EH (cell line): ENCODE measurements at regions not wholly inside any gene's neighbourhood (a gene's known extent, or its start where the extent isn't known, plus 50 kb on each side); places are given as distances from the start of the nearest gene placed in this dataset.

ENCODE experiments used
- DNase-seq: peaks from one replicate; pipeline ENCODE4 v3.0.0-alpha.2; 2015; ENCODE audit warnings: low read depth

GRCh38 chr10:78979938-78980337, 88.8 kb upstream of the ZMIZ1 start:
- DNase-seq, result no peak

DNA sequence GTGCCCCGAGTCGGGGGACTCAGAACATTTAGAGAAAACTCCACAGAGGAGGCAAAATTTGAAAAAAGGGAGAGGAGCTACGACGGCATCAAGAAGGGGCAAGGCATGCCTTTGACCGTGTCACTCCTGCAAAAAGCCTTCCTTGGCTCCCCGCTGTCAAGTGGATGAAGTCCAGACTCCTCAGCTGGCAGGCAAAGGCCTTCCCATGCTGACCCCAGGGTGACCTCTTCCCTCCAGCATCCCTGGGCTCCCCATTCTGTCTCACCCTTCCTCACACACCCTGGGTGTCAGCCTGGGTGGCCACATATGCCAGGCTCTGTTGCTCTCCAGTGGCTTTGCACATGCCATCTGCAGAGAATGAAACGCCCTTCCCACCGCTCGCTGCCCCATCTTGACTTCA, 88.4 kb upstream of the ZMIZ1 start:
- no peak for DNase-seq

GRCh38 chr10:78980815-78981214, 88.0 kb upstream of the ZMIZ1 start:
- DNase-seq, result no peak

- no peak for DNase-seq
These were observed 87.4 kb upstream of the ZMIZ1 start for GRCh38 chr10:78981257-78981969.

GRCh38 chr10:78981970-78982281, 86.8 kb upstream of the ZMIZ1 start:
- DNase-seq, result peak; percentile 66

GRCh38 chr10:78982726-78983125, 86.0 kb upstream of the ZMIZ1 start:
- no peak for DNase-seq

GRCh38 chr10:78983608-78984007, 85.2 kb upstream of the ZMIZ1 start:
- no peak for DNase-seq

DNA sequence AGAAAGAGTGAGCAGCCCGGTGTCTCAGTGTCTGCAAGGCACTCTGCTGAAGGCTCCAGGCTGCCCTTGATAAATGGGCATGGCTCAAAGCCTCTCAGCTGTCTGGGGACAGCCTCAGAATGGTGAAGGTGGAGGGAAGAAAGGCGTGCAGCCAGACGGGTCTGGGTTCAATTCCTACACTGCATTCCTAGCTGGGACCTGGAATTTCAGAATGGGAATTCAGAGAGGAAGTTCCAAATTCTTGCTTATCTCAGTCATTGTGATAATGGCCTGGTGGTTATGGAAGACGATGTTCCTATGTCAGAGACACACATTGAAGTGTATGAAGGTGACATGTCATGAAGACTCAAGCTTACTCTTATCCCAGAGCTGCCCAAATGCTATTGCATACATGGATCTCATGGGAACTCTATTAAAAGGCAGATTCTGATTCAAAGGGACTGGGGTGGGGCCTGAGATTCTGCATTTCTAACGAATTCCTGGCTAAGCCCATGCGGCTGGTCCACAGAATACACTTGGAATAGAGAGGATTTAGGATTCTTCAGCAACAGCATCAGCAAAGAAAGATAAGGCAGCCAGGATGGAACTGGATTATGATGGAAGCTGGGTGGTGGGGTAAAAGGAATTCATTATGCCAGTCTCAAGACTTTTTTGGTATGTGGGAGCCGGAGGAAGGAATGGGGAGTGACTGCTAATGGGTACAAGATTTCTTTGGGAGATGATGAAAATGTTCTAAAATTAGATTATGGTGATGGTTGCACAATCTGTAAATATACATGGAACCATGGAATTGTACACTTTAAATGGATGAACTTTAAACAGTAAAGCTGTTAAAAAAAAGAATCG, 82.6 kb upstream of the ZMIZ1 start:
- peak; percentile 86 for DNase-seq

- DNase-seq, result peak; percentile 78
These were observed 77.6 kb upstream of the ZMIZ1 start for GRCh38 chr10:78991187-78991586.

DNA sequence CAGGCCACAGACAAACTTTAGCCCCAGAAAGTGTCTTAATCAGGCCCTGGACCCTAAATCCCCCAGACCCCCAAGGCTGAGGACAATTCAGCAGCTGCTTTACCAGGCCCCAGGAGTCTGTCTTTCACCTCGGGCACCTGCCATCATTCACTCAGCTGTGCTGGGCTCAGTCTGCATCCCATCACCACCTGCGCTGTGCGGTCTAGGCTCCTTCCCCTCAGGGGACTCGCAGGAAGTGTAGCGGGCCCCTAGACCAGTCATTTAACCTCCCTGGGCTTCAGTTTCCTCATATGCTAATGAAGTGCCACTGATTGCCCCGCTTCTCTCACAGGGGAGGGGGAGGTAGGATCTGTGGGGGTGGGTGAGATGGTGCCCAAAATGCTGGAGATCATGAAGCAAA, 76.4 kb upstream of the ZMIZ1 start:
- DNase-seq, result no peak

DNA sequence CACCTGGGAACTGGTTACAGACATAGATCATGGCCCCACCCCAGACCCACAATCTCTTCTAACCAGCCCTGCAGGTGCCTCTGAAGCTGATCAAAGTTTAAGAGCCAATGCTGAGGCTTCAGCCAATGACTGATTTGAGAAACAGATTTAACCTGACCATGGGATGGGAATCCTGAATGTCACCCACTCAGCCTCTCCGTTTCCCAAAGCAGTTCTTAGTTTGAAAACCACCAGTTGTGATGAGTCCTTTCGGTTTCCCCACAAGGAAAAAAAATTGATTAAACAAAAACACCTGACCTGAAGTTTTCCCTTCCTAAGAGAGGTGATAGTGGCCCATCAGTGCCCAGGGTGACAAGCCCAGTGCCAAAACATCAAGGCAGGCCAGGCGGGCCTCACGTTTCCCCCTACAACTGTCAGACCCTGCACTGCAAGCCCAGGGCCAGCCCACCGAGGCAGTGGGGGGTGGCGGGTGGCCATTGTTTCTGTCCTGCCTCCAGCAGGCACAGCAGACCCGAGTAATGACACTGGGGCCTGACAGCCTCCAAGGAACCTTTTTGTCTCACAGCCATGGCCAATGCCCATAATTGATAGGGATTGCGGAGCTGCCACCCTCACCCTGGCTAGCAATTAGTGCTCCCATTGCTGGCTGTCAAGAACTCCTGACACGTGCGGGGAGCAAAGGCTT, 75.4 kb upstream of the ZMIZ1 start:
- DNase-seq, result no peak

DNA sequence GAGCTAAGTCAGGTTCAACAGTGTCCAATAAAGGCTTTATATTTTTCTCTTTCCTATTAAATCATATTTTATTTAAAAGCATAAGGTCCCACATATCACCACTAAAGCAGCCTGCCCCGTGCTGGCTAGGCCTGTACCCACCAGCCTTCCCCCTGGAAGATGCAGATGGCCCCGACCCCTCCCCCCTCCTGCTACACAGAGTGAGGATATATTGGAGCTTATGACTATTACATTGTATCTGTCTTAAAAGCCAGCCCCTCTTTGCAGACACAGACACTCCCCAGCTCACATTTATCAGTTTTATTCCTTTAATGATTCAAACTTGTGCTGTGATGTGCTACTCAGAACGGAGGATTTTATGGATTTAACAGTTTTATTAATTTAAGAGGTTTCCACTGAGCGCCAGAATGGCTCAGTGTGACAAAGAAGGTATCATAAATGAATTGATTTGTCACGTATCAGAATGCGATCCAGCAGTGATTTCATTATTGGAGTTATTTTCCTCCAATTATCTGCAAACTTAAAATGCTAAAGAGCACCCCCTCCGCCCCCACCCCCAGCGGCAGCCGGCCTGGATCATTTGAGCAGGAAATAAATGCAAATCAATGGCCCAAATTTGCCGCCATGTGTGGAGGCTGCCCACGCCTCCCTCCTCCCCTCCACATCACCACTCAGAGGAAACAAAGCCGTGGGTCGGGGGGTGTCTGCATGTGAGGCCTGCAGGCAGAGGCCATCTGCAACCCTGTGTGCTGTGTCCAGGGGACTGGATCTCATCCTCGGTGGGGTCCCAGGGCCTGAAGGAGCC, 72.6 kb upstream of the ZMIZ1 start:
- no peak for DNase-seq

GRCh38 chr10:78996792-78997129, 72.0 kb upstream of the ZMIZ1 start:
- DNase-seq, result no peak

DNA sequence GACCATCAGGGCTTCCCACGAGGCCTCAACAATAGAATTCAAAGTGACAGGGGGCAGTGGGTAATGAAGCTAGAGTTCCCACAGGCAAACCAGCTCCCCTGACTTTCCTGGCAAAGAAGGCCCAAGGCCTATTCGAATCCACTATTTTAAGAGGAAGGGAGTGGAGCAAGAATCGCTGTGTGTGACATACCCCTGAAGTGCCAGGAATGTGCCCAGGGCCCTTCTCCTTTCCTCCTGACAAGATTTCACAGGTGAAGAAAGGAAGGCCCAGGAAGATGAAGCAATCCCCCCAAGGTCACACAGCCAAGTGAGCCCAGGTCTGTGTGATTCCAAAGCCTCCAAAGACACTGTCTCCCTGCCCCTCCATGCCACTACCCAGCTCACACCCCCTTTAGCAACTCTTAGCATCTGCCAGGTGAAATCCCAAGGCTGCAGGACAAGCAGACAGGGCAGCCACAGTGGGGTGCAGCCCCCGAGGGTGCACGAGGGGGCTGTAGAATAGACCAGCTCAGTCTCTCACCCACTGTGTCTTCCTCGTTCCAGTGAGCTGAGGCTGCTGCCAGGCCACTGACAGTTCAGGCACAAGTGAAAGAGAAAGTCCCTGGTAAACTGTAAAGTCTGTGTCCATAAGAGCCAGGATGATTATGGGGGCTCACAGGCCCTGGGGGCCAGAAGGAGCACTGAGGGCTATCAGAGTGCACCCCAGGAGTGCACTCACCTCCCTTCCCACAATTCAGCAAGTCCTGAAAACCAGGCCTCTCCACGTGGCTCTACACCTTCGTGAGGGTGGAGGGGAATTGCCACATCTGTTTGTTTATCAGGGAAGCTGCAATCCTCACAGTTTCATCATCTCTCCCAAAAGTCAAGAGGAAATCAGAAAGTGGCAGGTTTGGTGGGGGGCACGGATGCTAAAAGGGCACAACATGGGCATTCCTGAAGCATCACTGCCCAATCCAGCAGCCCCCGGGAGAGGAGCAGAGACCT, 70.8 kb upstream of the ZMIZ1 start:
- DNase-seq, result no peak

- DNase-seq, result peak; percentile 50
These were observed 67.5 kb upstream of the ZMIZ1 start for GRCh38 chr10:79001082-79001885.

- DNase-seq, result no peak
These were observed 66.4 kb upstream of the ZMIZ1 start for GRCh38 chr10:79002336-79002735.

DNA sequence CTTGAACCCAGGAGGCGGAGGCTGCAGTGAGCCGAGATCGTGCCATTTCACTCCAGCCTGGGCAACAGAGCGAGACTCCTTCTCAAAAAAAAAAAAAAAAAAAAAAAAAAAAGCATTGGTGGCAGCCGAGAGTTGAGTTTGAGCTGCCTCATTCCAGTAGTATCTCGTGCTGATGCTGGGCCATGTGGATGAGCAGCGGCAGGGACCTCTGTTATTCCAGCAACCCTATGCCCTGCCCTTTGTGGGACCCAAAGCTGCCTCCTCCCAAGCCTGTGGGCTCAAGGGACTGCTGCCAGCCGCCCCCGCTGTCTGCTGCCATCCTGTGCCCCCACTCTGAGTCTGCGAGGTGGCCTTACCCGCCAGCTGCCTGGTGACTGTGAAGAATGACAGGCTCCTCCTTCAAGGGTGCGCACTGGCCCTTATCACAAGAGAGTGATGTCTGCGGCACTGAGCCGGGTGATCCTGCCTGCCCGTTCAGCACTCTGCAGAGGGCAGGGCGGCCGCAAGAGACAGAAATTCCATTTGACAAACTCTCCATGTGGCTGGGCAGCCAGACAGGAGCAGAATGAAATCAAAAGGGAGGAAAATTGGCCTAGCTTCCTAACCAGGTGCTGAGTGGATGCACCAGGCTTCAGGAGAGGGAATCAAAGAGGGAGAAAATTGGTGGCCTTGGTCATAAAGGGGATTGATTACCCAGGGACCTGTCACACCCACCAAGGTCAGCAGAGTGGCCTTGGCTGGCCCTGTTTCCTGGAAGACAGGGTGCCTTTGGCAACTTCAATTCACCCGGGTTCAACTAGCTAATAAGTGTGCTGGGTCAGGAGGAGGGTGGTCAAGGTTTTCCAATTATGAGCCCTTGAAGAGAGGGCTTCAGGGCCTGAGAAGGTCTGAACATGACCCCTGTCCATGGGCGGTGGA, 65.3 kb upstream of the ZMIZ1 start:
- no peak for DNase-seq

DNA sequence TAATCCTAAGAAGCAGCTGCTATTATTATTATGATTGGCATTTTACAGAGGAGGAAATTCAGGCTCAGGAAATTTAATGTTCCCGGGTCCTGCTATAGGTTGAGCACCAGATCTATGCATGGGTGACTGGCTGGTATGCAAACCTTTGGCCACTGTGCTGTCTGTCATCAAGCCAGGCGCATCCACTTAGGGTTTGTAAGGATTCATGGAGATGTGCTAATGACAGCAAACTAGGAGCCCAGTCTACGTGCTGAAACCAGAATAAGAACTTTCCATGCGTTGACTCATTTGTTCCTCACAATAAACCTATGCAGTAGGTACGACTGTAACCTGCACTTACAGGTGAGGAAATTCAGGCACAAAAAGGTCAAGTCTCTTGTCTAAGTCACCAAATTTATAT, 64.5 kb upstream of the ZMIZ1 start:
- no peak for DNase-seq

DNA sequence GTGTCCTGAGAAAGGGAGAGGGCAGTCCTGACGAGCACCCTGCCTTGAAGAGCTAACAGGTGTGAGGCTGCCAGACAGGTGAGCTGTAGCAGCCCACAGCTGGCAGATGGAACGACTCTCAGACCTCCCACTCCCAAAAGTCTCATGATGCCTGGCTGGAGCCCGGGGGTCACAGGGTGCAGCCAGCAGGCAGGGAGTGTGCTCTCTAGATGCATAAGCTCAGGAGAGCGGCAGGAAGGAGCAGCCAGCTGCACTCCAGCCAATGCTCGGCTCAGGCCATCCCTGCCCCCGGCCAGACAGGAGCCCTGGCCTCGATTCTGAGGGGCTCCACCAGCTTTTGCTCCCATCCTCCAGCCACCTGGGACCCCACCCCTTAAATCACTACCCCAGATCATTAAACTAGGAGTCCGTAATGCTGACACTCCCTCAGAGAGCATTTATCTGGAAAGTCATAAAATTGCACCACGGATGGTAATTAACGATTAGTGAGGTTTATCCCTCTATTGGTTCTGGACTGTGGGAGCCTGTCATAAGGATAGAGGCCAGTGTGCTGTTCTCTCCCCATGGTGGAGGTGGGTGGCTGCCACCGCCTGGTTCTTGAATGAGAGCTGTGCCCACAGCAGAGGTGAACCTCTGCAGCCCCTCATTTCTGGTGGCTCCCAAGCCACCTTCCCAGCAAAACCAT, 63.5 kb upstream of the ZMIZ1 start:
- no peak for DNase-seq
